Chondrocyte (in vitro differentiated cells): ENCODE measurements at regions not wholly inside any gene's neighbourhood (a gene's known extent, or its start where the extent isn't known, plus 50 kb on each side); places are given as distances from the start of the nearest gene placed in this dataset.

Experiments used
- DNase-seq: peaks from one replicate; pipeline ENCODE4 v3.0.0; 2021; ENCODE audit warnings: mixed read lengths, low spot score
- H3K27ac Mint-ChIP-seq: one replicate; pipeline ENCODE4 v1.8.0; 2021; ENCODE audit warnings: mild to moderate bottlenecking, moderate library complexity, mixed read lengths; ENCODE audit not compliant: unreplicated experiment
- H3K27me3 Mint-ChIP-seq: 2 replicates; pipeline ENCODE4 v1.8.0; 2021; ENCODE audit warnings: low read depth, mixed read lengths
- H3K36me3 Mint-ChIP-seq: 2 replicates; pipeline ENCODE4 v1.8.0; 2021; ENCODE audit warnings: low read depth, mixed read lengths
- H3K4me1 Mint-ChIP-seq: 2 replicates; pipeline ENCODE4 v1.8.0; 2021; ENCODE audit warnings: low read depth, mild to moderate bottlenecking, mixed read lengths
- H3K4me3 Mint-ChIP-seq: one replicate; pipeline ENCODE4 v1.8.0; 2021; ENCODE audit warnings: mild to moderate bottlenecking, moderate library complexity, mixed read lengths; ENCODE audit not compliant: unreplicated experiment
- H3K9me3 Mint-ChIP-seq: 2 replicates; pipeline ENCODE4 v1.8.0; 2021; ENCODE audit warnings: low read depth, mixed read lengths
- TF ChIP-seq, protein P1 (sequence below): fragments of 200-600 bp; sonication (generic); IDR thresholded peaks from 2 replicates; pipeline ENCODE4 v1.5.0; 2021; ENCODE audit warnings: antibody characterized with exemption, mild to moderate bottlenecking, moderate library complexity

DNA sequence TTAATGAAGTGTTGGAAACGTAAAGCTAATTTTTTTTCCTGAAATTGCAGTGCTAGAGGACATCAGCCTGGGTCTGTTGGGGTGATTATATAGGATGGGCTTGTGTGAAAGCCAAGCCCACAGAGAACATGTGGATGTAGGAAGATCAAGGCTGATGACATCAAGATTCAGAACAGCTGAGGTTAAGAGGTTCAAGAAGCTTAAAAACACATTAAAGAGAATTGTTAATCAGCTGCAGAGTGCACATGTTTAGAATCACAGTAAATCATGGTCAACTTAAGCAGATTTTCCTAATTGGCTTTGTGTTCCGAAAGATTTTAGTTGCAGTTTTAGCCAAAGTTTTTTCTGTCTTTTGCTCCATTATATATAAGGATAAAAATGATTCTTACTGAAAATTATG, 87.9 kb upstream of the PRICKLE1 start:
- peaks cover 29% of the 10 kb centered on the region for H3K4me1 Mint-ChIP-seq
- H3K9me3 Mint-ChIP-seq, result no peaks in the 10 kb centered on the region
- TF ChIP-seq, protein P1, sequence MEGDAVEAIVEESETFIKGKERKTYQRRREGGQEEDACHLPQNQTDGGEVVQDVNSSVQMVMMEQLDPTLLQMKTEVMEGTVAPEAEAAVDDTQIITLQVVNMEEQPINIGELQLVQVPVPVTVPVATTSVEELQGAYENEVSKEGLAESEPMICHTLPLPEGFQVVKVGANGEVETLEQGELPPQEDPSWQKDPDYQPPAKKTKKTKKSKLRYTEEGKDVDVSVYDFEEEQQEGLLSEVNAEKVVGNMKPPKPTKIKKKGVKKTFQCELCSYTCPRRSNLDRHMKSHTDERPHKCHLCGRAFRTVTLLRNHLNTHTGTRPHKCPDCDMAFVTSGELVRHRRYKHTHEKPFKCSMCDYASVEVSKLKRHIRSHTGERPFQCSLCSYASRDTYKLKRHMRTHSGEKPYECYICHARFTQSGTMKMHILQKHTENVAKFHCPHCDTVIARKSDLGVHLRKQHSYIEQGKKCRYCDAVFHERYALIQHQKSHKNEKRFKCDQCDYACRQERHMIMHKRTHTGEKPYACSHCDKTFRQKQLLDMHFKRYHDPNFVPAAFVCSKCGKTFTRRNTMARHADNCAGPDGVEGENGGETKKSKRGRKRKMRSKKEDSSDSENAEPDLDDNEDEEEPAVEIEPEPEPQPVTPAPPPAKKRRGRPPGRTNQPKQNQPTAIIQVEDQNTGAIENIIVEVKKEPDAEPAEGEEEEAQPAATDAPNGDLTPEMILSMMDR, result no peak
- DNase-seq, result no peak
- H3K27ac Mint-ChIP-seq, result no peak overlapping the region
- no peaks in the 10 kb centered on the region for H3K27me3 Mint-ChIP-seq
- H3K36me3 Mint-ChIP-seq, result no peaks in the 10 kb centered on the region
- no peak overlapping the region for H3K4me3 Mint-ChIP-seq

DNA sequence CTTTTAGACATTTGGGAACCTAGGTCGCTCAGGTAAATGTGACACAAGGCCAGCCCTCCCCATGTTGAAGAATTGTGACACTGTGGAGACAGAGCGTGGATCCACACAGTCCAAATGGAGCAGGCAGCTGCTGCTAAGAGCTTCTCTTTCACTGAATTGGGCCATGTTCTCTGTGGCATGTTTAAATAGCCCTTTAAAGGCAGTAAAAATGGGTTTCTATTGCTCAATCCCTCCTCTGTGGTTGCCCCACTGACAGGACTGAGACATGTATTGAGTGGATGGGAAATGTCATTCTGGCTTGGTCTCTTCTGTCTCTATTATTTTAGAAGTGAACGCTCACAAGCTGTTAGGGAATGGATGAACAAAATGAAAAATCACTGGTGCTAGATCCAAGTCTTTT, 84.0 kb upstream of the PRICKLE1 start:
- TF ChIP-seq, protein P1, result no peak
- no peak overlapping the region for H3K27ac Mint-ChIP-seq
- H3K36me3 Mint-ChIP-seq, result no peaks in the 10 kb centered on the region
- H3K4me3 Mint-ChIP-seq, result no peak overlapping the region
- H3K9me3 Mint-ChIP-seq, result no peaks in the 10 kb centered on the region
- no peak for DNase-seq
- H3K27me3 Mint-ChIP-seq, result no peaks in the 10 kb centered on the region
- H3K4me1 Mint-ChIP-seq, result peaks cover 21% of the 10 kb centered on the region

DNA sequence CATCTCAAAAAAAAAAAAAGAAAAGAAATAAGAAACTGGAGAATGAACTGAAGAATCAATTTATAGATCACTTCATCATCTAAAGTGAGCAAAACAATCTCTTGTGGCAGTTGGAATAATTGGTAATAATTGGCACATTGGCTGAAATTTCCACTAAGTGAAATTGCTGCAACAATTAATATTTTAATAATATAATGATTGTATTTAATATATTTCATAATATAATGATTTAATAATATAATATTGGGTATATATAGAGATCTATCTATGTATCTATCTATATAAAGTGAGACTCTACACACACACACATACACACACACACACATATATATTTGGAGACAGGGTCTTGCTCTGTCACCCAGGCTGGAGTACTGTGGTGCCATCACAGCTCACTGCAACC, 81.2 kb upstream of the PRICKLE1 start:
- Mint-ChIP-seq H3K36me3 (no peaks in the 10 kb centered on the region), H3K4me1 (peaks cover 15% of the 10 kb centered on the region), H3K9me3 (no peaks in the 10 kb centered on the region), H3K27me3 (no peaks in the 10 kb centered on the region), H3K4me3 (no peak overlapping the region), H3K27ac (no peak overlapping the region)
- DNase-seq, result no peak
- TF ChIP-seq, protein P1, result no peak

DNA sequence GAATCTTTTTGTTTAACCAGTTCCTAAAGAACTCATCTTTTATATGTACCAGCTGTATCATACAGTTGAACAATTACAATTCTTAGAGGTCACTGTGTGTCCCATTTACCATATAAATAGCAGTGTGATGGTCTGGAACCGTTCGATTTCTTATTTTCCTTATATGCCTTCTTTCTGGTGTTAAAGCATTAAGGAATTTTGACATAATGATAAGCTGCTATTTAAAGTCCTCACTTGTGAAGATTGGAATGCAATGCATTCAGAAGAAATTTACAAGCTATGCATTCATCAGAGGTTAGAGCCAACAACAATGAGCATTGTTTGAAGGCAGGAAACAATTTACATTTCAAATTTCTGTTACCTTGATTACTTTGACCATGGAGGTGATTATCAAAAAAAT, 80.0 kb upstream of the PRICKLE1 start:
- Mint-ChIP-seq H3K4me1 (peaks cover 15% of the 10 kb centered on the region), H3K27ac (peak overlapping the region; percentile 22), H3K36me3 (no peaks in the 10 kb centered on the region), H3K27me3 (no peaks in the 10 kb centered on the region), H3K4me3 (no peak overlapping the region), H3K9me3 (no peaks in the 10 kb centered on the region)
- TF ChIP-seq, protein P1, result no peak
- no peak for DNase-seq

DNA sequence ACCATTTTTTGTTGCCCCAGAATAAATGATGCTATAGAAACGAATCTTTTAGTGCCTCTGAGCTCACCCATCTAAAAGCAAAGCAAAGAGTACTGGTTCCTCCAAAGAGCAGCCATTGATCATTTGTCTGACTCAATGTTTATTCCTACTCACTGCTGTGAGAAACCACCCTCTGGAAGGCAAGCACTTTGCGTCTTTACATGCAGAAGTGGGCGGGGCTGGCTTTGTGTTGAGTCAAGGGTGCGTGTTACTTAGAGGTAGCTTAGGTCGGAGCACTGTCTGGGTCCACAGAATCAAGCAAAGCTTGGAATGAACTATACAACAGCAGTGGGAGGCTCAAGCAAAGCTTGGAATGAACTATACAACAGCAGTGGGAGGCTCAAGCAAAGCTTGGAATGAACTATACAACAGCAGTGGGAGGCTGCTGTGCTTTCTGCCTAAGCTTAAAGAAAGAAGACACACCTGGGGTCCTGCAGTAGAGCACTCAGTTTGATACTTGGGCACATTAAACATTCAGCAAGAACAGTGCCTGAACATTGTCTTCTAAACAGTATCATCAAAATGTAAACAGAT, 77.2 kb upstream of the PRICKLE1 start:
- TF ChIP-seq, protein P1, result no peak
- Mint-ChIP-seq H3K4me3 (no peak overlapping the region), H3K36me3 (no peaks in the 10 kb centered on the region), H3K9me3 (no peaks in the 10 kb centered on the region), H3K4me1 (peaks cover 16% of the 10 kb centered on the region), H3K27ac (no peak overlapping the region), H3K27me3 (no peaks in the 10 kb centered on the region)
- DNase-seq, result no peak
